Endometrium (tissue), 2 donors: ENCODE measurements at regions not wholly inside any gene's neighbourhood (a gene's known extent, or its start where the extent isn't known, plus 50 kb on each side); places are given as distances from the start of the nearest gene placed in this dataset.
A peak's percentile ranks its signal among the peaks of the same experiment; 100 is the strongest.
"Not testable (repeated sequence)": the region's sequence is repeated elsewhere in the genome, so short reads cannot be mapped to it uniquely, and the experiment has no call there.

Experiments
- FAIRE-seq: peaks from 2 replicates; lab custom pipeline; 2012; peaks lifted over from hg19 to GRCh38; lab: Jason Lieb, UNC
- donor health status: control.
- donor health status: control.

- no peak for FAIRE-seq
Observed at GRCh38 chr14:103186909-103187586, 63.8 kb downstream of the TNFAIP2 start.

DNA sequence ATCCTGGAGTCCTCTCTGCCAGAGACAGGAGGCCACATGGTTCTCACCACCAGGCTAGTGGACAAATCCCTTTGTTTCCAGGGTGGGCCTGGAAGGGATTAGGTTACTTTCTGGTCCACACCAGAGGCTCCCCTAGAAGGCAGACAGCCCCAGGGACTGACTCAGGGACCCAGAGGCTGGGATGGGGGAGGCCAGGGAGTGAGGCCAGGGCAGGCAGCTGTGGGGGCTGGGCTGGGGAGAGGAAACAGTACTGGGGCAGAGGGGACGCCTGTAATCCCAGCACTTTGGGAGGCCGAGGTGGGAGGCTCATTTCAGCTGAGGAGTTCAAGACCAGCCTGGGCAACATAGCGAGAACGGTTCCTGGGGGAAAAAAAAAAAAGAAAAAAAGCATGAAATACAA is 64.7 kb downstream of the TNFAIP2 start:
- FAIRE-seq, result no peak

DNA sequence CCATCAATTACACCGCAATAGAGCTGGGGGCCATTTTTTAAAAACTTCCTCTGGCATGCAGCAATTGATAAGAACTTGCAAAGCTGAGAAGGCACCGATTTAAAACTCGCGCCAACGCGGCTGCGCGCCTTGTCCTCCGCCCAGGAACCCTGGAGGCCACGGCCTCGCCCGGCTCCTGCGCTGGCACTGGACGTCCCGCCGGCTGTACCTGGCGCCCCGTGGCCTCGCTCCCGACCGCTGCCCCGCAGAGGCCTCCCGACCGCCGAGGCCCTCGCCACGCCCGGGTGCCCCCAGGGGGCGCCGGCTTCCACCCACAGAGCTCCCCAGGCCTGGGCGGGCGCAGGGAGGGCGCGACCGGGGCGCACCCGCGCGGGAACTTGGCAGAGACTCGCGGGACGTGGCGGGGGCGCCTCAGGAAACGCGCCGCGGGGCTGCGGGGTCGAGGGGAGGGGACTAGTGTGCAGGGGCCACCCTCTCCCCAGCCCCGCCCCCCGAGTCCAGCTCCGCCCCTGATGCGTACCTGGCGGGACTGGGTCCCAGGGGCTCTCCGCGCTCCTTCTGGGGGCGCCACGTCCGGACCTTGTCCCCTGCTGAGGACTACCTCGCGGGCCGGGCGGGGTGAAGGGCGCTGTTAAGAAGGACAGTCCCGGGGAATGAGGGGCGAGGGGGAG is 65.7 kb downstream of the TNFAIP2 start:
- no peak for FAIRE-seq

DNA sequence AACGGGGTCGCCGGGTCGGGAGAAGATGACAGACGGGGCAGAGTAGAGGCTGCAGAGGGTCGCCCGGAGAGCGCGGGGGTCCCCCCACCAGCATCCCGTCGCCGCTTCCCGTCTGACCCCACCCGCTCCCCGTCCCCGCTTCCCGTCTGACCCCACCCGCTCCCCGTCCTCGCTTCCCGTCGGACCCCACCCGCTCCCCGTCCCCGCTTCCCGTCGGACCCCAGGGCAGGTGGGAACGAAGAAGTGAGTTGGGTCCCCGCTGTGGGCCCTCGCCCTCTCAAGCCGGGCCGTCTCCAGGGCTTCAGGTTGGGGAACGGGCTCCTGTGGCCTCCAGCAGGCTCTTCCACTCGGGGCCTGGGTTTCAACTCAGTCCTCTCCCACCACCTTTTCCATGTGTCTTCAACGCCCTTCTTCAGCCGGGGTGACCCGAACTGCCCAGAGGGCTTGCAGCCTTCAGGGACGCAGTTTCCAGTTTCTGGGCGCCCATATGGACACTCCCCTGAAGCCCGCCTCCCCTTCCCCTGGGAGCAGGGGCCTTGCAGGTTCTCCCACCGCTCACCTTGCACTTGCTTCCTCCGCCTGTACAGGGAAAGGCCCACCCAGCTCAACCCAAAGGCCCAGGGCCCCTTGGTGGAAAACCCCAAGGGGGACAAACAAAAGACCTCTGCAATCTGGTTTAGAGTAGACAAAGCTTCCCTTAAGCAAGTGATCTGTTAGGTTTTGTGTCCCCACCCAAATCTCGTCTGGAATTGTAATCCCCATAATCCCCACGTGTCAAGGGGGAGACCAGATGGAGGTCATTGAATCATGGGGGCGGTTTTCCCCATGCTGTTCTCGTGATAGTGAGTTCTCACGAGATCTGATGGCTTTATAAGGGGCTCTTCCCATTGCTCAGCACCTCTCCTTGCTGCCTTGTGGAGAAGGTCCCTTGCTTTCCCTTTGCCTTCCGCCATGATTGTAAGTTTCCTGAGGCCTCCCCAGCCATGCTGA is 66.5 kb downstream of the TNFAIP2 start:
- FAIRE-seq, result no peak

- no peak for FAIRE-seq
Observed at GRCh38 chr14:103190741-103191140, 67.5 kb downstream of the TNFAIP2 start.

GRCh38 chr14:103191844-103192243 is 68.6 kb downstream of the TNFAIP2 start:
- no peak for FAIRE-seq

- FAIRE-seq, result no peak
Observed at GRCh38 chr14:103192246-103192840, 69.1 kb downstream of the TNFAIP2 start.

GRCh38 chr14:103192861-103193260 is 69.6 kb downstream of the TNFAIP2 start:
- not testable (repeated sequence) for FAIRE-seq

GRCh38 chr14:103193491-103193890 is 70.2 kb downstream of the TNFAIP2 start:
- not testable (repeated sequence) for FAIRE-seq

DNA sequence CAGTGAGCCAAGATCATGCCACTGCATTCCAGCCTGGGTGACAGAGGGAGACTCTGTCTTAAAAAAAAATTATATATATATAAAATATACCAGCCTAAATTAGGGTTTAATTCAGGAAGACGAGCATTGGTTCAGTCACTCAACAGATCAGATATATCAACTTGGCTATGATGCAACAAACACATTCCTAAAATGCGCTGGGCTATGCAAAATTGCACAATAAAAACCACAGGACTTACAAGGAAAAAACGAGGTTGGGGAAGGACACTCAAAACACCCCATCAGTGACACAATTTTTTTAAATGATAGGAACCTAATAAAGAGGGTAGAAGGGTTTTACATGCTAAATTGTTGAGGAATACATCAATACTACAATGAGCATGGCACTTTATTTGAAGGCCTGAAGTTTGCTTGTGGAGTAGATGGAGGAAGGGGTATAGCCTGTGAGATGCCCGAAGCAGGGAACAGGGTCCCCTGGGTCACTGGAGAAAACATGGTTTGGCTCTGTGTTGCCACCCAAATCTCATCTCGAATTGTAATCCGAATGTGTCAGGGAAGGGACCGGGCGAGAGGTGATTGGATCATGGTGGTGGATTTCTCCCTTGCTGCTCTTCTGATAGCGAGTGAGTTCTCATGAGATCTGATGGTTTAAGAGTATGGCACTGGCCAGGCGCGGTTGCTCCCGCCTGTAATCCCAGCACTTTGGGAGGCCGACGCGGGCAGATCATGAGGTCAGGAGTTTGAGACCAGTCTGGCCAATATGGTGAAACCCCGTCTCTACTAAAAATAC is 71.2 kb downstream of the TNFAIP2 start:
- no peak for FAIRE-seq

GRCh38 chr14:103195828-103196615 is 72.8 kb downstream of the TNFAIP2 start:
- FAIRE-seq, result no peak

DNA sequence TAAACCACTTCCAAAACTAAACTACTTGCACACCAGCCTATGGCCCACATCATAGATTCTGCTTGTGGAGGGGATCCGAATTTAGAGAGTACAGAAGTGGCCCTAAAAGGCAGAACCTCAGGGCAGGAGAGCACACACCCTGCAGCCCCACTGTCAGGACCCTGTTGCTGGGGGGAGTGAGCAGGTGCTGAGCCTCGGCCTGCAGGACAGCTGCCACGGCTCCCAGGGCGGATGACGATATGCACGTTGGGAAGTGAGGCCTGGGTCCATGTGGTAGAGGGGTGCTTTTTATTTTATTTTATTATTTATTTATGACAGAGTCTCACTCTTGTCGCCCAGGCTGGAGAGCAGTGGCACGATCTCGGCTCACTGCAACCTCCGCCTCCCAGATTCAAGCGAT is 73.5 kb downstream of the TNFAIP2 start:
- FAIRE-seq, result no peak

- no peak for FAIRE-seq
Observed at GRCh38 chr14:103198131-103199105, 75.2 kb downstream of the TNFAIP2 start.

GRCh38 chr14:103199124-103199523 is 75.9 kb downstream of the TNFAIP2 start:
- peak; percentile 60 for FAIRE-seq

DNA sequence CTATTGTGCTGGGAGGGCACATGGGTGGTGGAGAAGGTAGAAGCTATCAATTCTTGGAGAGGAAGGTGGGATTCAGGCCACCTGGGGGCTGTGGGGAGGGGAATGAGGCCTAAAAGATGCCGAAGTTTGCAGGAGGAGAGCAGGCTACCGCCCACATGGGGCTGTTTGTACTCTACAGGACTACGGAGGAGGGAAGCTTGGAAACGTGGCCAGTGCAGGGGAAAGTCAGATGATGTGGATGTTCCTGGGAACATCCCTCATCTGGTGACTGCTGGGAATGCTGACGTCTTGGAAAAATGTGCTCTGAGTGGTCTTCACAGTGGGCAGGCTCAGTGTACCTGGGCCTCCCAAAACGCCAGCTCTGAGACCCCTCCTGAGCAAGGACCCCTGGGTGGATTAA is 78.5 kb downstream of the TNFAIP2 start:
- FAIRE-seq, result no peak

DNA sequence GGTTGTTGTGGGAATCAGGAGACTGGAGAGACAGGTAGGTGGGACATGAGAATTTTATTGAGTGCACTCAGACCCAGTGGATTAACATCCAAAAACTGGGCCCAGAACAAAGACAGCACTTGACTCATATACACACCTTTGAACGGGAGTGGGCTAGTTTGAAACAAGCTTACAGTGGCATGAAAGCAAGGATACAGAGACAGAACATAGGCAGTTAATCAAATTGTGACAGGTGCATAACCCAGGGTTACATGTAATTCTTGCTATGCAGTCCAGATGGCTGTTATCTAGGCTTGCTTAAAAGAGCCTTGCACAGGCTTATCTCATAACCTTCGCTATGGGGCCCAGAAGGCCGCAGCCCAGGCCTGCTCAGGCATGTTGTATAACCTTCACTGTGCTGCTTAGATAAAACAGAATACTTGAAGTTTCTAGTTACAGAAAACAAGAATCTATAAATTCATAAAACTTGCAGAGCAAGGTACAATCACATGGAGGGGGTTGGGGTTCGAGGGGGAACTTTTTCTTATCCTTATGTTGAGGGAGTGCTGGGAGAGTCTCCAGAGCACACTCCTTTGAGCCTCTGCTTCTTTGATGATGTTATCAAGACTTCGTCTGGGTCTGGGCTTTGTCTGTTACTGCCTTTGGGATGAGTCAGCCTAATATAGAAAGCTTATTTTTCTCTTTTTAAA is 81.7 kb downstream of the TNFAIP2 start:
- FAIRE-seq, result no peak

GRCh38 chr14:103205541-103205906 is 82.3 kb downstream of the TNFAIP2 start:
- no peak for FAIRE-seq

- FAIRE-seq, result no peak
Observed at GRCh38 chr14:103206023-103206481, 82.8 kb downstream of the TNFAIP2 start.
